H1 (cell line): ENCODE measurements at regions not wholly inside any gene's neighbourhood (a gene's known extent, or its start where the extent isn't known, plus 50 kb on each side); places are given as distances from the start of the nearest gene placed in this dataset.

Source experiments
- CTCF ChIA-PET: fragments of 300-600 bp; sonication (Branson Sonifier 250); formaldehyde crosslinking; loops from one replicate; lab custom pipeline; 2021; ENCODE audit not compliant: partially characterized antibody; lab: Charles Lee
- POLR2A ChIA-PET: fragments of 300-600 bp; sonication (Branson Sonifier 250); formaldehyde crosslinking; loops from one replicate; lab custom pipeline; 2021; ENCODE audit warnings: inconsistent platforms; ENCODE audit not compliant: partially characterized antibody; lab: Charles Lee
- DNase-seq, 2 experiments: peaks; one replicate each; pipeline versions ENCODE4 v3.0.0 to v3.0.0-alpha.2; 2010 to 2022; ENCODE audit warnings: low spot score in 2 of 2, low read depth in 1 of 2, mixed read lengths in 1 of 2
- FAIRE-seq: peaks from 2 replicates; lab custom pipeline; 2011; peaks lifted over from hg19 to GRCh38; lab: Jason Lieb, UNC
- H2AFZ ChIP-seq: 2 replicates; pipeline ENCODE4 v1.8.1; 2012; ENCODE audit warnings: low read length, inconsistent platforms
- H2AK5ac ChIP-seq: 2 replicates; pipeline ENCODE4 v1.6.1; 2013; ENCODE audit warnings: low read depth, low read length
- H2BK120ac ChIP-seq: replicated peaks from 2 replicates; pipeline ENCODE3; 2013; ENCODE audit warnings: low read depth, low read length, inconsistent platforms
- H2BK12ac ChIP-seq: 2 replicates; pipeline ENCODE4 v1.6.1; 2013; ENCODE audit warnings: low read depth, low read length
- H2BK15ac ChIP-seq: 2 replicates; pipeline ENCODE4 v1.6.1; 2013; ENCODE audit warnings: low read length
- H2BK20ac ChIP-seq: 2 replicates; pipeline ENCODE4 v1.6.1; 2013; ENCODE audit warnings: low read length
- H2BK5ac ChIP-seq: 2 replicates; pipeline ENCODE4 v1.6.1; 2013; ENCODE audit warnings: low read depth, low read length
- H3K14ac ChIP-seq: 2 replicates; pipeline ENCODE4 v1.6.1; 2013; ENCODE audit warnings: inconsistent platforms; ENCODE audit not compliant: insufficient read length
- H3K18ac ChIP-seq: 2 replicates; pipeline ENCODE4 v1.6.1; 2013; ENCODE audit warnings: low read length; ENCODE audit errors: extremely low read depth
- H3K23ac ChIP-seq: 2 replicates; pipeline ENCODE4 v1.6.1; 2013; ENCODE audit warnings: inconsistent platforms; ENCODE audit not compliant: insufficient read length
- H3K23me2 ChIP-seq: 2 replicates; pipeline ENCODE4 v1.6.1; 2013; ENCODE audit warnings: low read depth, low read length
- H3K27ac ChIP-seq: 2 replicates; pipeline ENCODE4 v1.6.1; 2011; ENCODE audit warnings: low read depth, low read length, inconsistent platforms
- H3K27me3 ChIP-seq, 4 experiments: replicated peaks in 1 of 4; 1 replicate in 1 of 4; 2 replicates in 3 of 4; pipeline versions ENCODE4 v1.6.1 to v1.8.1; 2011 to 2013; ENCODE audit warnings: low read length in 3 of 4, mild to moderate bottlenecking in 3 of 4, inconsistent platforms in 2 of 4, mixed read lengths in 2 of 4, moderate library complexity in 1 of 4; ENCODE audit not compliant: control insufficient read depth in 3 of 4, insufficient read depth in 3 of 4; ENCODE audit errors: extremely low read depth in 1 of 4
- H3K36me3 ChIP-seq, 4 experiments: 2 replicates each; pipeline versions ENCODE4 v1.6.1 to v1.8.1; 2011 to 2013; ENCODE audit warnings: mild to moderate bottlenecking in 4 of 4, low read length in 3 of 4, moderate library complexity in 2 of 4, control low read depth in 1 of 4, inconsistent platforms in 1 of 4; ENCODE audit not compliant: insufficient read depth in 4 of 4, control insufficient read depth in 2 of 4
- H3K4ac ChIP-seq: replicated peaks from 2 replicates; pipeline ENCODE3; 2013; ENCODE audit warnings: low read length, low read depth, mixed read lengths, inconsistent platforms; ENCODE audit not compliant: insufficient read length
- H3K4me1 ChIP-seq, 4 experiments: replicated peaks in 1 of 4; 1 replicate in 1 of 4; 2 replicates in 3 of 4; pipeline versions ENCODE4 v1.6.1 to v1.8.1; 2011 to 2013; ENCODE audit warnings: low read length in 3 of 4, inconsistent platforms in 2 of 4, mixed read lengths in 1 of 4; ENCODE audit not compliant: insufficient read depth in 4 of 4, control insufficient read depth in 3 of 4
- H3K4me2 ChIP-seq, 2 experiments: 2 replicates each; pipeline versions ENCODE4 v1.6.1 to v1.8.1; 2011 to 2013; ENCODE audit warnings: low read depth in 2 of 2, low read length in 2 of 2, control low read depth in 1 of 2, inconsistent platforms in 1 of 2, mild to moderate bottlenecking in 1 of 2; ENCODE audit not compliant: insufficient read depth in 1 of 2
- H3K4me3 ChIP-seq, 4 experiments: fragments of 200-600, 300-600 bp in 1 of 4; sonication (generic), shearing (Covaris generic), sonication (Bioruptor Twin) in 1 of 4; 2 replicates each; pipeline versions ENCODE4 v1.5.1 to v1.8.1; 2011 to 2016; ENCODE audit warnings: low read length in 4 of 4, low read depth in 3 of 4, control low read depth in 2 of 4, inconsistent platforms in 2 of 4, mild to moderate bottlenecking in 2 of 4, mixed read lengths in 1 of 4, moderate library complexity in 1 of 4; ENCODE audit not compliant: insufficient read depth in 2 of 4; ENCODE audit errors: extremely low read depth in 1 of 4
- H3K56ac ChIP-seq: replicated peaks from 2 replicates; pipeline ENCODE3; 2013; ENCODE audit warnings: low read depth, mild to moderate bottlenecking, mixed read lengths, low read length, inconsistent platforms; ENCODE audit not compliant: insufficient read length
- H3K79me1 ChIP-seq: 2 replicates; pipeline ENCODE4 v1.6.1; 2013; ENCODE audit warnings: low read depth, low read length, control low read depth
- H3K79me2 ChIP-seq, 2 experiments: 2 replicates each; pipeline versions ENCODE4 v1.6.1 to v1.8.1; 2012 to 2013; ENCODE audit warnings: low read length in 2 of 2, mild to moderate bottlenecking in 2 of 2, inconsistent platforms in 1 of 2; ENCODE audit not compliant: insufficient read depth in 2 of 2, control insufficient read depth in 1 of 2
- H3K9ac ChIP-seq, 4 experiments: replicated peaks in 1 of 4; 1 replicate in 1 of 4; 2 replicates in 3 of 4; pipeline versions ENCODE4 v1.6.1 to v1.8.1; 2011 to 2013; ENCODE audit warnings: low read depth in 3 of 4, low read length in 3 of 4, control low read depth in 2 of 4, mild to moderate bottlenecking in 2 of 4, moderate library complexity in 2 of 4, inconsistent platforms in 1 of 4; ENCODE audit errors: extremely low read depth in 1 of 4
- H3K9me3 ChIP-seq, 2 experiments: 2 replicates each; pipeline versions ENCODE4 v1.6.1 to v1.8.1; 2012 to 2013; ENCODE audit warnings: mild to moderate bottlenecking in 2 of 2, moderate library complexity in 2 of 2, control low read depth in 1 of 2, inconsistent platforms in 1 of 2, low read depth in 1 of 2, low read length in 1 of 2, mixed read lengths in 1 of 2; ENCODE audit not compliant: insufficient read depth in 2 of 2
- H4K20me1 ChIP-seq, 2 experiments: replicated peaks in 1 of 2; 2 replicates each; pipeline versions ENCODE3 to v1.8.1; 2011 to 2013; ENCODE audit warnings: inconsistent platforms in 2 of 2, low read length in 2 of 2, mild to moderate bottlenecking in 1 of 2; ENCODE audit not compliant: insufficient read depth in 2 of 2, control insufficient read depth in 1 of 2
- H4K5ac ChIP-seq: 2 replicates; pipeline ENCODE4 v1.6.1; 2013; ENCODE audit warnings: low read length, low read depth, mixed read lengths, inconsistent platforms; ENCODE audit not compliant: insufficient read length
- H4K8ac ChIP-seq: 2 replicates; pipeline ENCODE4 v1.8.0; 2013; ENCODE audit warnings: mild to moderate bottlenecking, moderate library complexity, low read length, inconsistent platforms; ENCODE audit not compliant: insufficient read depth; ENCODE audit errors: extremely low read depth
- H4K91ac ChIP-seq: replicated peaks from 2 replicates; pipeline ENCODE3; 2013; ENCODE audit warnings: low read length, mixed read lengths, inconsistent platforms; ENCODE audit not compliant: insufficient read length
- BRCA1 ChIP-seq: IDR thresholded peaks from 2 replicates; pipeline ENCODE4 v1.6.1; 2012; ENCODE audit warnings: low read depth, low read length, improper control_type of control experiment
- CBX5 ChIP-seq: fragments of 300-800, 300-1000 bp; sonication (generic); IDR thresholded peaks from 2 replicates; pipeline ENCODE4 v1.7.1; 2016; ENCODE audit warnings: antibody characterized with exemption, low read length, low read depth
- EGR1 ChIP-seq: IDR thresholded peaks from 2 replicates; pipeline ENCODE4 v1.6.1; 2011; ENCODE audit warnings: low read depth, low read length, borderline replicate concordance
- KDM1A ChIP-seq: fragments of 200-600, 300-600 bp; sonication (generic); IDR thresholded peaks from 2 replicates; pipeline ENCODE4 v1.7.1; 2016; ENCODE audit warnings: mild to moderate bottlenecking, low read length, borderline replicate concordance
- MAFK ChIP-seq: IDR thresholded peaks from 2 replicates; pipeline ENCODE4 v1.6.1; 2012; ENCODE audit warnings: low read depth, mild to moderate bottlenecking, improper control_type of control experiment, low read length
- RXRA ChIP-seq: IDR thresholded peaks from 2 replicates; pipeline ENCODE4 v1.6.1; 2011; ENCODE audit warnings: low read depth, mild to moderate bottlenecking, low read length, moderate library complexity; ENCODE audit not compliant: insufficient read depth
- SAP30 ChIP-seq: fragments of 300-600 bp; sonication (generic); IDR thresholded peaks from 2 replicates; pipeline ENCODE4 v1.7.1; 2012; ENCODE audit warnings: low read length, moderate library complexity, mild to moderate bottlenecking, inconsistent platforms; ENCODE audit not compliant: insufficient read depth, insufficient replicate concordance
- SIN3A ChIP-seq, 2 experiments: IDR thresholded peaks in 1 of 2; conservative IDR thresholded peaks in 1 of 2; 2 replicates each; pipeline ENCODE4 v1.6.1; 2011 to 2012; ENCODE audit warnings: low read length in 2 of 2, improper control_type of control experiment in 1 of 2, low read depth in 1 of 2, mild to moderate bottlenecking in 1 of 2
- WGBS, 2 experiments: shearing (Covaris generic) in 1 of 2; methylation state at CpG; one replicate each; pipeline versions ENCODE4 v1.1.6 to v1.1.7; 2013 to 2015; ENCODE audit warnings: low lambda C conversion rate in 2 of 2, mixed read lengths in 2 of 2, inconsistent platforms in 1 of 2, low coverage in 1 of 2, missing lambda C conversion rate in 1 of 2; ENCODE audit not compliant: insufficient replicate concordance in 2 of 2, insufficient coverage in 1 of 2, insufficient read length in 1 of 2; ENCODE audit errors: extremely low coverage in 1 of 2, missing lambda C conversion rate in 1 of 2; 5-methylcytosine and 5-hydroxymethylcytosine counted together
- TF ChIP-seq, protein P1 (sequence below): IDR thresholded peaks from 2 replicates; pipeline ENCODE4 v1.6.1; 2011; ENCODE audit warnings: low read length, improper control_type of control experiment
- TF ChIP-seq, protein P2 (sequence below): IDR thresholded peaks from 2 replicates; pipeline ENCODE4 v1.6.1; 2012; ENCODE audit warnings: inconsistent platforms
- TF ChIP-seq, protein P3 (sequence below): IDR thresholded peaks from 2 replicates; pipeline ENCODE4 v1.6.1; 2012; ENCODE audit warnings: low read length, inconsistent platforms

GRCh38 chr3:96430079-96430478 lies 384.3 kb upstream of the EPHA6 start:
- Histone ChIP-seq H3K9ac (no peak overlapping the region), H2BK15ac (no peak overlapping the region), H3K79me1 (no peaks in the 10 kb centered on the region), H3K4me1 (no peaks in the 10 kb centered on the region), H2BK20ac (no peak overlapping the region), H3K14ac (no peak overlapping the region), H2AK5ac (no peak overlapping the region), H3K27me3 (no peaks in the 10 kb centered on the region), H4K20me1 (no peaks in the 10 kb centered on the region), H3K56ac (no peak overlapping the region), H3K27ac (no peak overlapping the region), H3K23me2 (no peaks in the 10 kb centered on the region), H2AFZ (0 out of 2 replicates have a peak overlapping the region, but pooled peaks have one; percentile 46), H3K4ac (no peak overlapping the region), H2BK5ac (no peak overlapping the region), H3K79me2 (no peaks in the 10 kb centered on the region), H3K18ac (no peak overlapping the region), H2BK120ac (no peak overlapping the region), H3K23ac (no peak overlapping the region), H3K4me2 (no peak overlapping the region), H4K91ac (no peak overlapping the region), H3K9me3 (no peaks in the 10 kb centered on the region), H4K5ac (no peak overlapping the region), H2BK12ac (no peak overlapping the region), H3K36me3 (no peaks in the 10 kb centered on the region), H3K4me3 (no peak overlapping the region), H4K8ac (no peak overlapping the region)
- ChIA-PET CTCF (no interaction called here), POLR2A (no interaction called here)
- DNase-seq (no peak), FAIRE-seq (no peak)
- WGBS, 2 experiments = 90% methylated on average over 2 of the region's 2 CpGs; no CpG with 5 or more reads in 1 of the 2 experiments
- TF ChIP-seq, protein P1, sequence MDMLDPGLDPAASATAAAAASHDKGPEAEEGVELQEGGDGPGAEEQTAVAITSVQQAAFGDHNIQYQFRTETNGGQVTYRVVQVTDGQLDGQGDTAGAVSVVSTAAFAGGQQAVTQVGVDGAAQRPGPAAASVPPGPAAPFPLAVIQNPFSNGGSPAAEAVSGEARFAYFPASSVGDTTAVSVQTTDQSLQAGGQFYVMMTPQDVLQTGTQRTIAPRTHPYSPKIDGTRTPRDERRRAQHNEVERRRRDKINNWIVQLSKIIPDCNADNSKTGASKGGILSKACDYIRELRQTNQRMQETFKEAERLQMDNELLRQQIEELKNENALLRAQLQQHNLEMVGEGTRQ = no peak
- TF ChIP-seq, protein P2, sequence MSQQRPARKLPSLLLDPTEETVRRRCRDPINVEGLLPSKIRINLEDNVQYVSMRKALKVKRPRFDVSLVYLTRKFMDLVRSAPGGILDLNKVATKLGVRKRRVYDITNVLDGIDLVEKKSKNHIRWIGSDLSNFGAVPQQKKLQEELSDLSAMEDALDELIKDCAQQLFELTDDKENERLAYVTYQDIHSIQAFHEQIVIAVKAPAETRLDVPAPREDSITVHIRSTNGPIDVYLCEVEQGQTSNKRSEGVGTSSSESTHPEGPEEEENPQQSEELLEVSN = no peak
- TF ChIP-seq EGR1 (no peak), KDM1A (no peak), CBX5 (no peak), MAFK (no peak), SAP30 (no peak), RXRA (no peak), SIN3A (conservative IDR thresholded peaks at IDR 0.05 in 1 of 2, IDR thresholded peaks at IDR 0.05 in 1 of 2; ENCODE audit: low read depth in 1 of 2, low read length in 2 of 2) (no peak), BRCA1 (no peak)
- TF ChIP-seq, protein P3, sequence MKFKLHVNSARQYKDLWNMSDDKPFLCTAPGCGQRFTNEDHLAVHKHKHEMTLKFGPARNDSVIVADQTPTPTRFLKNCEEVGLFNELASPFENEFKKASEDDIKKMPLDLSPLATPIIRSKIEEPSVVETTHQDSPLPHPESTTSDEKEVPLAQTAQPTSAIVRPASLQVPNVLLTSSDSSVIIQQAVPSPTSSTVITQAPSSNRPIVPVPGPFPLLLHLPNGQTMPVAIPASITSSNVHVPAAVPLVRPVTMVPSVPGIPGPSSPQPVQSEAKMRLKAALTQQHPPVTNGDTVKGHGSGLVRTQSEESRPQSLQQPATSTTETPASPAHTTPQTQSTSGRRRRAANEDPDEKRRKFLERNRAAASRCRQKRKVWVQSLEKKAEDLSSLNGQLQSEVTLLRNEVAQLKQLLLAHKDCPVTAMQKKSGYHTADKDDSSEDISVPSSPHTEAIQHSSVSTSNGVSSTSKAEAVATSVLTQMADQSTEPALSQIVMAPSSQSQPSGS = no peak
